MV-4-11 (cell line): ENCODE measurements at regions not wholly inside any gene's neighbourhood (a gene's known extent, or its start where the extent isn't known, plus 50 kb on each side); places are given as distances from the start of the nearest gene placed in this dataset.

ENCODE experiments used
- DNase-seq: peaks from one replicate; lab custom pipeline; 2025; lab: John Stamatoyannopoulos, UW

- no peak for DNase-seq
These were observed 203.5 kb upstream of the PLXNC1 start for GRCh38 chr12:93944911-93945310.

- no peak for DNase-seq
These were observed 201.7 kb upstream of the PLXNC1 start for GRCh38 chr12:93946542-93947150.

GRCh38 chr12:93947486-93947885, 200.9 kb upstream of the PLXNC1 start:
- no peak for DNase-seq

- DNase-seq = no peak
These were observed 198.1 kb upstream of the PLXNC1 start for GRCh38 chr12:93950311-93950710.

- DNase-seq = no peak
These were observed 193.9 kb upstream of the PLXNC1 start for GRCh38 chr12:93954166-93955112.

GRCh38 chr12:93956551-93956950, 191.8 kb upstream of the PLXNC1 start:
- DNase-seq = no peak

- no peak for DNase-seq
These were observed 191.2 kb upstream of the PLXNC1 start for GRCh38 chr12:93957168-93957567.

- DNase-seq = no peak
These were observed 190.5 kb upstream of the PLXNC1 start for GRCh38 chr12:93957870-93958269.

- DNase-seq = no peak
These were observed 188.7 kb upstream of the PLXNC1 start for GRCh38 chr12:93959657-93960056.

- DNase-seq = no peak
These were observed 187.9 kb upstream of the PLXNC1 start for GRCh38 chr12:93960521-93960920.

- DNase-seq = no peak
These were observed 186.0 kb upstream of the PLXNC1 start for GRCh38 chr12:93962336-93962735.

- no peak for DNase-seq
These were observed 183.4 kb upstream of the PLXNC1 start for GRCh38 chr12:93964936-93965335.

- DNase-seq = no peak
These were observed 181.8 kb upstream of the PLXNC1 start for GRCh38 chr12:93966516-93967133.

- no peak for DNase-seq
These were observed 180.9 kb upstream of the PLXNC1 start for GRCh38 chr12:93967454-93967853.

GRCh38 chr12:93968536-93969285, 179.7 kb upstream of the PLXNC1 start:
- DNase-seq = peak; percentile 57

GRCh38 chr12:93970900-93971688, 177.3 kb upstream of the PLXNC1 start:
- no peak for DNase-seq

- no peak for DNase-seq
These were observed 175.8 kb upstream of the PLXNC1 start for GRCh38 chr12:93972411-93973208.

GRCh38 chr12:93974252-93974651, 174.1 kb upstream of the PLXNC1 start:
- no peak for DNase-seq

- DNase-seq = no peak
These were observed 172.4 kb upstream of the PLXNC1 start for GRCh38 chr12:93976024-93976423.

- DNase-seq = no peak
These were observed 171.3 kb upstream of the PLXNC1 start for GRCh38 chr12:93977081-93977480.

GRCh38 chr12:93978553-93978952, 169.8 kb upstream of the PLXNC1 start:
- DNase-seq = no peak
